ENCODE measurements at regions not wholly inside any gene's neighbourhood (a gene's known extent, or its start where the extent isn't known, plus 50 kb on each side); places are given as distances from the start of the nearest gene placed in this dataset.

DNA sequence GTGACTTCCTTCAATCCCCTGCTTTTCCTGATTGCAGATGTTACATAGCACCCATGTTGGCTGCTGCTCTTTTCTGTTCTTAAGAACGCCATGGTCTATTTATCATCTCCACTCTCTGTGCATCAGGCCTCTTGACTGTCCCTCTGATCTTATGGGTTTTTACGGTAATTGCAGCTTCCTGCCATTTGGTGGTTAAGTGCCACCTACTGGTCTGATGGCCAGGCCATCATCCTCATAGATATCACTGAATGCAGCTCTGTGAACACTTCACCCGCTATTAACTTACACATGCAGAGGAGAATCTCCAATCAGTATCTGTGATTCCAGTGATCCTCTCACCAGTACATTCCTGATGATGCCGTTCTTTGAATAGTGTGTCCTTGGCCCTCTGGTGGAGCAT lies 382.4 kb downstream of the TRAM1L1 start:
- Histone ChIP-seq H3K9me3 (peaks cover 0 to 15% of the 10 kb centered on the region in 2 donors), H3K36me3 (no peaks in the 10 kb centered on the region), H3K27me3 (no peaks in the 10 kb centered on the region), H3K27ac (no peak overlapping the region), H3K4me1 (no peaks in the 10 kb centered on the region), H3K4me3 (no peak overlapping the region)
- DNase-seq = no peak
- intact Hi-C loops (cut with DNase I) = no loop called here
- ATAC-seq = no peak
- TF ChIP-seq, protein P1, sequence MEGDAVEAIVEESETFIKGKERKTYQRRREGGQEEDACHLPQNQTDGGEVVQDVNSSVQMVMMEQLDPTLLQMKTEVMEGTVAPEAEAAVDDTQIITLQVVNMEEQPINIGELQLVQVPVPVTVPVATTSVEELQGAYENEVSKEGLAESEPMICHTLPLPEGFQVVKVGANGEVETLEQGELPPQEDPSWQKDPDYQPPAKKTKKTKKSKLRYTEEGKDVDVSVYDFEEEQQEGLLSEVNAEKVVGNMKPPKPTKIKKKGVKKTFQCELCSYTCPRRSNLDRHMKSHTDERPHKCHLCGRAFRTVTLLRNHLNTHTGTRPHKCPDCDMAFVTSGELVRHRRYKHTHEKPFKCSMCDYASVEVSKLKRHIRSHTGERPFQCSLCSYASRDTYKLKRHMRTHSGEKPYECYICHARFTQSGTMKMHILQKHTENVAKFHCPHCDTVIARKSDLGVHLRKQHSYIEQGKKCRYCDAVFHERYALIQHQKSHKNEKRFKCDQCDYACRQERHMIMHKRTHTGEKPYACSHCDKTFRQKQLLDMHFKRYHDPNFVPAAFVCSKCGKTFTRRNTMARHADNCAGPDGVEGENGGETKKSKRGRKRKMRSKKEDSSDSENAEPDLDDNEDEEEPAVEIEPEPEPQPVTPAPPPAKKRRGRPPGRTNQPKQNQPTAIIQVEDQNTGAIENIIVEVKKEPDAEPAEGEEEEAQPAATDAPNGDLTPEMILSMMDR (IDR thresholded peaks at IDR 0.05) = no peak

DNA sequence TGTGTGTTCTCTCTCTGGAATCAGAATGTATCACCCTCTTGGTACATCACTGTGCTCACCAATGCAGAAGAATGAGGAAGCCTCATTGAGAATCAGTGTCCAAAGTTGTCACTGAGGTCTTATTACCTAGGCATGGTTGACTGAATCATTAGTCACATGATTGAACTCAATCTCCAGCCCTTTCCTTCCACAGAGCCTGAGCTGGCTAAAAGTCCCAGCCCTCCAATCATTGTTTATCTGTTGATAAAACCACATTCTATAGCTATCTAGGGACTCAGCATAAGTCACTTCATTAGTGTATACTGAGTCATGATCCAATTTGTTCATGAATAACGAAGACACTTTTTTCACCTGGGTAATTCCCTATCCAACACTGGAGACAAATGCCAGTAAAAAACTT lies 396.8 kb downstream of the TRAM1L1 start:
- H3K27ac ChIP-seq = no peak overlapping the region
- H3K4me3 ChIP-seq = no peak overlapping the region
- H3K36me3 ChIP-seq = no peaks in the 10 kb centered on the region
- intact Hi-C loops (cut with DNase I) = no loop called here
- ATAC-seq (no peak), DNase-seq (no peak)
- H3K4me1 ChIP-seq = no peaks in the 10 kb centered on the region
- H3K27me3 ChIP-seq = no peaks in the 10 kb centered on the region
- peaks cover 0 to 9% of the 10 kb centered on the region in 2 donors for H3K9me3 ChIP-seq
- TF ChIP-seq, protein P1 (IDR thresholded peaks at IDR 0.05) = no peak

DNA sequence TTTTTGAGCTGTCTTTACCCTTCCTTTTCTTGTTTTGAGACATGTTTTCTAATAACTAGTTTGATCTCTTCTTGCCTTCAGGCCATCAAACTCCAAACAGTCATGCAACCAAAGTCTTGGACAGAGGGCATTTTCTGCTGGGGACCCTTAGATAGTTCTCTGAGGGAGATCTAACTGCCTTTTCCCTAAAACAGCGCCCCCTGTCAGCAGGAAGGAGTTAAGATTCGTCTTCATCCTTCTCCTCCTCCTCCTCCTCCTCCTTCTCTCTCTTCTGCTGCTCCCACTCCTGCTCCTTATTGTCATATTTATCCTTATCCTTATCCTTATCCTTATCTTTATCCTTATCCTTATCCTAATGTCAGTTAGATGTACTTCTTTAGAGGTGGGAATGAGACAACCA lies 417.2 kb downstream of the TRAM1L1 start:
- TF ChIP-seq, protein P1 (IDR thresholded peaks at IDR 0.05) = no peak
- DNase-seq (no peak), ATAC-seq (no peak)
- intact Hi-C loops (cut with DNase I) = no loop called here
- Histone ChIP-seq H3K27me3 (no peaks in the 10 kb centered on the region), H3K36me3 (no peaks in the 10 kb centered on the region), H3K27ac (no peak overlapping the region), H3K9me3 (no peaks in the 10 kb centered on the region), H3K4me3 (no peak overlapping the region), H3K4me1 (no peaks in the 10 kb centered on the region)

DNA sequence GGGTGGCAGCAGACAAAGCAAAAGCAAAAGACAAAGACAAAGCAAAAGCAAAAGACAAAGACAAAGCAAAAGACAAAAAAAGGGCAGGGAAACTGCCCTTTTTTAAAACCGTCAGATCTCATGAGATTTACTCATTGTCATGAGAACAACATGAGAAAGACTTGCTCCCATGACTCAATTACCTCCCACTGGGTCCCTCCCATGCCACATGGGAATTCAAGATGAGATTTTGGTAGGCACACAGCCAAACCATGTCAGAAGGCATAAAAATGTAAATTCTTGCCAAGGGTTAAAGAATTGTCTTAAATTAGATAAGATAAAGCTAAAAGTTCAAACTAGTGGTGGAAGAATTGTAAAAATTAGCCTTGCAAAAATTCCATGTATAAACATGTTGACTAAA lies 419.7 kb downstream of the TRAM1L1 start:
- intact Hi-C loops (cut with DNase I) = no loop called here
- no peak for ATAC-seq
- Histone ChIP-seq H3K27me3 (no peaks in the 10 kb centered on the region), H3K27ac (no peak overlapping the region), H3K4me3 (no peak overlapping the region), H3K4me1 (no peaks in the 10 kb centered on the region), H3K36me3 (no peaks in the 10 kb centered on the region), H3K9me3 (peaks cover 0 to 6% of the 10 kb centered on the region in 2 donors)
- no peak for DNase-seq
- TF ChIP-seq, protein P1 (IDR thresholded peaks at IDR 0.05) = no peak

DNA sequence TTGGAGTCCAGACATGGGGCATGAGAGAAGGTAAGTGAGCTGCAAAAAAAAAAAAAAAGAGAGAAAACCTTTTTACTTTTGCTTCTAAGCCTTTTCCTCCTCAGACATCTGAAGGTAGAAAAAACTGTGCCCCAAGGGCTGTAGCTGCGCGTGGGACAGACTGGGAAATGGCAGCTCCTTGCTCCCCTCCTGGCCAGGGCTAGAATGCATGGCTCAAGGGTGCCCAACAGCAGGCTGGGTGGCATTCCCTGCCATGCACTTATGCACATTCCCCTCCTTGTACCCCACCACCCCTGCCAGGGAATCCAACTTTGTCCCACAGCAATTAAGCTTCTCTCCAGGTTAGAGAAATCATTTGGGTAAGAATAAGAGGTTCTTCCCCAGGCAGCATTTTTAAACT lies 421.2 kb downstream of the TRAM1L1 start:
- Histone ChIP-seq H3K9me3 (peaks cover 0 to 21% of the 10 kb centered on the region in 2 donors), H3K27ac (no peak overlapping the region), H3K4me3 (no peak overlapping the region), H3K4me1 (no peaks in the 10 kb centered on the region), H3K36me3 (no peaks in the 10 kb centered on the region), H3K27me3 (no peaks in the 10 kb centered on the region)
- TF ChIP-seq, protein P1 (IDR thresholded peaks at IDR 0.05) = no peak
- intact Hi-C loops (cut with DNase I) = no loop called here
- peak in 1 of 4 donors; percentile 11 for DNase-seq
- ATAC-seq = no peak

Measured in left lung (tissue), 4 donors.